Left ventricle myocardium inferior (tissue), 1 donor: ENCODE measurements at regions not wholly inside any gene's neighbourhood (a gene's known extent, or its start where the extent isn't known, plus 50 kb on each side); places are given as distances from the start of the nearest gene placed in this dataset.

Source experiments
- DNase-seq: peaks from one replicate; pipeline ENCODE4 v3.0.0-alpha.2; 2020
- H3K27ac ChIP-seq: fragments of 200-600 bp; replicated peaks from 2 replicates; pipeline ENCODE4 v1.8.0; 2021
- H3K27me3 ChIP-seq: fragments of 200-600 bp; 2 replicates; pipeline ENCODE4 v1.8.0; 2021; ENCODE audit warnings: low read depth
- H3K36me3 ChIP-seq: fragments of 200-600 bp; 2 replicates; pipeline ENCODE4 v1.8.0; 2021
- H3K4me1 ChIP-seq: fragments of 200-600 bp; 2 replicates; pipeline ENCODE4 v1.8.0; 2021
- H3K4me3 ChIP-seq: fragments of 200-600 bp; 2 replicates; pipeline ENCODE4 v1.8.0; 2021; ENCODE audit warnings: mild to moderate bottlenecking, moderate library complexity
- H3K9me3 ChIP-seq: fragments of 200-600 bp; replicated peaks from 2 replicates; pipeline ENCODE4 v1.8.0; 2021
- CTCF ChIP-seq: fragments of 200-600 bp; IDR thresholded peaks from 2 replicates; pipeline ENCODE4 v1.8.0; 2021; ENCODE audit warnings: antibody characterized with exemption, mild to moderate bottlenecking, borderline replicate concordance
- intact Hi-C: fragments of 100-400 bp; cut with micrococcal nuclease; formaldehyde crosslinking; loops from one replicate; pipeline ENCODE4 v1.11.0; 2022
- donor health status: DM: no; HTN: yes; CAD: no; lungs with severe emphysema.

- no peak overlapping the region for H3K27ac ChIP-seq
- H3K9me3 ChIP-seq = no peaks in the 10 kb centered on the region
- TF ChIP-seq CTCF = no peak
- DNase-seq = no peak
- no peak overlapping the region for H3K4me3 ChIP-seq
- no peaks in the 10 kb centered on the region for H3K4me1 ChIP-seq
- no peaks in the 10 kb centered on the region for H3K36me3 ChIP-seq
- intact Hi-C loops = no loop called here
- no peaks in the 10 kb centered on the region for H3K27me3 ChIP-seq
These were observed 192.4 kb upstream of the ZNF217 start for GRCh38 chr20:53786071-53786444.

GRCh38 chr20:53785320-53785719, 191.7 kb upstream of the ZNF217 start:
- TF ChIP-seq CTCF = no peak
- Histone ChIP-seq H3K27ac (no peak overlapping the region), H3K9me3 (no peaks in the 10 kb centered on the region), H3K4me1 (no peaks in the 10 kb centered on the region), H3K27me3 (no peaks in the 10 kb centered on the region), H3K4me3 (no peak overlapping the region), H3K36me3 (no peaks in the 10 kb centered on the region)
- intact Hi-C loops = no loop called here
- DNase-seq = no peak

GRCh38 chr20:53783768-53784167, 190.1 kb upstream of the ZNF217 start:
- TF ChIP-seq CTCF = no peak
- no peak overlapping the region for H3K27ac ChIP-seq
- H3K9me3 ChIP-seq = no peaks in the 10 kb centered on the region
- H3K27me3 ChIP-seq = no peaks in the 10 kb centered on the region
- no peaks in the 10 kb centered on the region for H3K36me3 ChIP-seq
- intact Hi-C loops = no loop called here
- H3K4me1 ChIP-seq = no peaks in the 10 kb centered on the region
- H3K4me3 ChIP-seq = no peak overlapping the region
- DNase-seq = no peak

- Histone ChIP-seq H3K4me3 (no peak overlapping the region), H3K9me3 (no peaks in the 10 kb centered on the region), H3K27me3 (no peaks in the 10 kb centered on the region), H3K36me3 (no peaks in the 10 kb centered on the region), H3K27ac (no peak overlapping the region), H3K4me1 (no peaks in the 10 kb centered on the region)
- no peak for TF ChIP-seq CTCF
- intact Hi-C loops = no loop called here
- DNase-seq = no peak
These were observed 189.1 kb upstream of the ZNF217 start for GRCh38 chr20:53782612-53783246.

- H3K4me3 ChIP-seq = no peak overlapping the region
- no peak for DNase-seq
- no peaks in the 10 kb centered on the region for H3K36me3 ChIP-seq
- intact Hi-C loops = no loop called here
- no peaks in the 10 kb centered on the region for H3K4me1 ChIP-seq
- no peaks in the 10 kb centered on the region for H3K9me3 ChIP-seq
- no peak overlapping the region for H3K27ac ChIP-seq
- no peaks in the 10 kb centered on the region for H3K27me3 ChIP-seq
- no peak for TF ChIP-seq CTCF
These were observed 186.2 kb upstream of the ZNF217 start for GRCh38 chr20:53779822-53780221.
